Left ventricle myocardium superior (tissue), 1 donor: ENCODE measurements at regions not wholly inside any gene's neighbourhood (a gene's known extent, or its start where the extent isn't known, plus 50 kb on each side); places are given as distances from the start of the nearest gene placed in this dataset.

Experiments
- ATAC-seq: fragments of 200-7000 bp; cut with Tn5 transposase; one replicate; pipeline ENCODE4 v1.9.1; 2020; ENCODE audit warnings: mild to moderate bottlenecking, moderate library complexity
- DNase-seq: peaks from one replicate; pipeline ENCODE4 v3.0.0-alpha.2; 2020
- intact Hi-C: fragments of 100-400 bp; cut with micrococcal nuclease; formaldehyde crosslinking; loops from one replicate; pipeline ENCODE4 v1.11.0; 2022
- donor health status: DM: no; HTN: yes; CAD: no; lungs with severe emphysema.

DNA sequence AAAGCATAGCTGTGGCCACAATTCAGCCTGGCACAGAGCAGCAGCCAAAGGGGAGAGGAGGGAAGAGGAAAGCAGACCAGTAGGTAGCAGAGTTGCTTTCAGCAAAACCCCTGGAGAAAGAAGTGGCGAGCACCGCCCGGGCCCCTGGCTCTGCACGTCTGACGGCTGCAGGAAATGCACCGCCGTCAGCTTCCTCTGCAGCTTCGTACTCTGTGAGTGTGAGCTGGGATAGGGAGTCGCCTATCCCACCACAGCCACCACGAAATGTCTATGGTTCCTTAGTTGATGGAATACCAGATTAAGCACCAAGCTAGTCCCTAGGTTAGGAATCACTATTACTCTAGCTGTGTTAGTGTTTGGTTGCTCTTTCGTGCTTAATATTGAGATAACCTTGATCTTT, 79.9 kb upstream of the NAA20 start:
- ATAC-seq = peak; percentile 24
- DNase-seq = peak; percentile 59
- intact Hi-C loops = no loop called here

DNA sequence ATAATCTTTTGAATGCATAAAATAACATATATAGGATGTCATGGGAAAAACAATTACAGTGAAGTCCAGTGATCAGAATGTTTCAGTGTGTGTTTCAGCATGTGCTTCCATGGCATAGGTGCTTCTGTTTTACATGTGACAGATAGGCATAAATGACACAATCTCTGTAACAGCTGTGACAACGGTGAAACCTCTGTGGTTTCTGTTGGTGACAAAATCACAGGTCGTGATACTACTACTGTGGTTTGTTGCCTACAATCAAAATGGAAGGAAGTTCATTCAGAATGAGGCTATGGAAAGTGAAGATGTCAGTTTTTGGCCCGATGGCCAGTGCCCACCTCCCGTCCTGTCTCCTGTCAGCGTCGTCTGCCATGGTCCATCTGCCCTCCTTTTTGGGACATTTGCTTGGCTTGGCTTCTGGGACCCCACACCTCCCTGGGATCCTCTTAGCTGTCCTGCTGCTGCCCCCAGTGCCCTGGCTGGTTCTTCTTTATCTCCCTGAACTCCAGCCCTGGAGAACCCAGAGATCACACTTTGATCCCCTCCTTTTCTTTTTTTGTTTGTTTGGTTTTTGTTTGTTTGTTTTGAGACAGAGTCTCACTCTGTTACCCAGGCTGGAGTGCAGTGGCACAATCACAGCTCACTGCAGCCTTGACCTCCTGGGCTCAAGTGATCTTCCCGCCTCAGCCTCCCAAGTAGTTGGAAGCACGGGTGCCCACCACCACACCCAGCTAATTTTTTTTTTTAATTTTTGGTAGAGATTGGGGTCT, 79.3 kb upstream of the NAA20 start:
- no peak for ATAC-seq
- no peak for DNase-seq
- intact Hi-C loops = no loop called here

DNA sequence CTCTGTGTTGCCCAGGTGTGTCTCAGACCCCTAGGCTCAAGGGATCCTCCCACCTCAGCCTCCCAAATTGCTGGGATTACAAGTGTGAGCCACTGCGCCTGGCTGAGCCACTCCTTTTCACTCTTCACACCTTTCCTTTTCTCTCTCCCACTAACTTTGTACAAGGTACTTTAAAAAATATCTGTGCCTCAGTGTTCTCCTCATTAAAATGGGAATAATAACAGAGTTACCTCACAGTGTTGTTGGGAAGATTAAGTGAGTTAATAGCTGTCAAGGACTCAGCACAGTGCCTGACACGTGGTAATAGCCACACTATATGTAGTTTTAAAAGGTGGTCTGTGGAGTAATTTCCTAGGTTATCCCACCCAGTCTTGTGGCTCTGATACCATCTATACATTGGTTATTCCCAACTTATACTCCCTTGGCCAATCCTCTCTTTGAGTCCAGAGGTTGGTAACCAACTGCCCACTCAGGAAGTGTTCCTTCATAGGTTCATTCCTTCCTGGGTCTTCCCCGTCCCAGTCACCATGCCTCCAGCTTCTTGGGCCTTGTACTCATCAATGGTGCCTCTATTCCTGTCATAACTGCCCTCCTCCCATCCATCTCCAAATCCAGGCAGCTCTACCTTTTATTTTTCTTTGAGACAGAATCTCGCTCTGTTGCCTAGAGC, 78.6 kb upstream of the NAA20 start:
- no peak for DNase-seq
- intact Hi-C loops = no loop called here
- no peak for ATAC-seq

DNA sequence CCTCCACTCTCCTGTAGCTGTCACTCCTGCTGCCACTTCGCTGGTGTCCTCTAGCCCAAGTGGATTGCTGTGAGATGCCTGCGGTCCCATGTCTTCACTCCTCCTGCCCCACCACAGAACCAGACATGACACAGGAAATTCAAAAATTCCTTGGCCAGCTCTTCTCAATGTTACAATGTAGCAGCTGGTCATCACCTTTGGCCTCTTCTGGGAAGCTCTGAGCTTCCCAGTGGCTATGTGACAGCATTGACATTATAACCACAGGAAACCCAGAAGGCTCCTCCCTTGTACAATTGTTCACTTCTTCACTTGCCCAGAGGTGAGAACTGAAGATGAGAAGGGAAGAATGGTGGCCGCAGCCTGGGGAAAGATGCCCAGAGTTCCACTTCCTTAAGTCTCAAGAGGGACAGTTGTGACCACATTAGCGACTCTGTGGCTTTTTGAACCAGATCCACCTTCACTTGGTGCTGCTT, 76.1 kb upstream of the NAA20 start:
- DNase-seq (no peak), ATAC-seq (no peak)
- intact Hi-C loops = loop anchor here (10.0 kb wide), 1 partner anchor 54 kb away; no protein-coding TSS in a partner anchor

DNA sequence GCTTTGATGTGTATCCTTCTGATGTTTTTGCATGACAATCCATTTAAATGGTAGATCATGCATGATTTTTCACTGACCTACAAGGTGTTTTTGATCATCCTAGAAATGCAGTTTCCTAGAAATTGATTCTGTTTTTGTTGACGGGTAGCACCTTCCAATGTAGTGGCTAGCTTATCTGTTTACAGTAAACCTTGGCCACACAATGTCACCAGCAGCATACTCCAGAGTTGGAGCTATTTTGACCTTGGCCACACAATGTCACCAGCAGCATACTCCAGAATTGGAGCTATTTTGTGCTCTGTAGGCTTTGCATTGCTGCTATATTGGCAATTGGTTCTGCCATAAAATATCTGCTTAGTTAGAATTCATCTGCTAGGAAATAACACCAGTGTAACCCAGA, 74.6 kb upstream of the NAA20 start:
- DNase-seq (no peak), ATAC-seq (peak; percentile 21)
- intact Hi-C loops = loop anchor here (10.0 kb wide), 1 partner anchor 52 kb away; no protein-coding TSS in a partner anchor

DNA sequence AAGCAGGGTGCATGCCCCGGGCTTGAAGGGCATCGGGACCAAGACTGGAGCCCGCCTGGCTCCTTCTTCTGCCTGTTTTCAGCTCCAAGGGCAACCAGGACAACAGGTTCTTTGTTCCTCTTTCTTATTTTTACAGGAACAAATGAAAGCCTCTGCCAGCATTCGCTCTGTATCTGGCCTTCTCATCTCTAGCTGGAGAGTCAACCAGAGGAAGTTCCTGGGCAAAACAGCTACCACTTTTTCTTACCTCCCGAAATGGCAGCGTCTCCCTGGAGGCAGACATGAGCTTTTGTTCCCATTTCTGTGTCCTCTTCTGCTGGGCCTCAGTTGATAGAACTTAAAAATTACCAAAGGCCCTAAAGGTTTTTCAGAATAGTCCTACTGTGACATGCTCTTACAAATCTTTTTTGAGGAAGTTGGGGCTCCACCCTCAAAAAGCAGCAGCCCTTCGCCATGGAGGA, 74.1 kb upstream of the NAA20 start:
- intact Hi-C loops = loop anchor here (10.0 kb wide), 1 partner anchor 52 kb away; no protein-coding TSS in a partner anchor
- no peak for DNase-seq
- peak; percentile 8 for ATAC-seq

DNA sequence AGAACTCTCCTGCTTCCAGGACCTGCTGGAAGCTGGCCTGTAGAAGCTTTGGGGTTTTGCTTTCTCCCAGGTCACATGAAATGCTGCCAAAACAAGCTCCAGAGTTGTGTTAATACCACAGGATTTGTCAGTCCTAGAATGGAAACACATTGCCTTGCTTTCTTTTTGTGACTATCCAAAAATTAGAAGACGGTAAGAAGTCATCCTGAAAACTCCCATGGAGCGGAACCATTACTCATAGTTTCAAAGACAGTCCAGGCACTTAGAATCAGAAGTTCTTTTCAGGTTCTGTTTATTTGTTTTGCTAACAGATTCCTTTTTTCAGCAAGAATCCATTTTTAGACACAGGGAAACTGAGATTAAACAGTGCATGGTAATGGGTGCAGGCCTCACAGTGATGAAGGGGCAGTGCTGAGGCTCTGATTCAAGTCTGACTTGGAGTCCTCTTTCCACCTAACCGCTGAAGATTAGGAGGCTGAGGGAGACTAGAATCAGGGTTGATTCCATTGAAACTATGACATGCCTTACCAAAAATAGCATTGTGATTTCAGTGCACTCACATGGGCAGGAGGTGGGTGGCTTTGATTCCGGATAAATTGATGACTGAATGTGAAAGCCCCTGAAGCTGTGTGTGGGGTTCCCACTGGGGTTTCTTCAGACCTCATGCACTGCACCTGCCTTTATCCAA, 72.2 kb upstream of the NAA20 start:
- intact Hi-C loops = loop anchor here (10.0 kb wide), 1 partner anchor 50 kb away; no protein-coding TSS in a partner anchor
- ATAC-seq (peak; percentile 65), DNase-seq (no peak)

DNA sequence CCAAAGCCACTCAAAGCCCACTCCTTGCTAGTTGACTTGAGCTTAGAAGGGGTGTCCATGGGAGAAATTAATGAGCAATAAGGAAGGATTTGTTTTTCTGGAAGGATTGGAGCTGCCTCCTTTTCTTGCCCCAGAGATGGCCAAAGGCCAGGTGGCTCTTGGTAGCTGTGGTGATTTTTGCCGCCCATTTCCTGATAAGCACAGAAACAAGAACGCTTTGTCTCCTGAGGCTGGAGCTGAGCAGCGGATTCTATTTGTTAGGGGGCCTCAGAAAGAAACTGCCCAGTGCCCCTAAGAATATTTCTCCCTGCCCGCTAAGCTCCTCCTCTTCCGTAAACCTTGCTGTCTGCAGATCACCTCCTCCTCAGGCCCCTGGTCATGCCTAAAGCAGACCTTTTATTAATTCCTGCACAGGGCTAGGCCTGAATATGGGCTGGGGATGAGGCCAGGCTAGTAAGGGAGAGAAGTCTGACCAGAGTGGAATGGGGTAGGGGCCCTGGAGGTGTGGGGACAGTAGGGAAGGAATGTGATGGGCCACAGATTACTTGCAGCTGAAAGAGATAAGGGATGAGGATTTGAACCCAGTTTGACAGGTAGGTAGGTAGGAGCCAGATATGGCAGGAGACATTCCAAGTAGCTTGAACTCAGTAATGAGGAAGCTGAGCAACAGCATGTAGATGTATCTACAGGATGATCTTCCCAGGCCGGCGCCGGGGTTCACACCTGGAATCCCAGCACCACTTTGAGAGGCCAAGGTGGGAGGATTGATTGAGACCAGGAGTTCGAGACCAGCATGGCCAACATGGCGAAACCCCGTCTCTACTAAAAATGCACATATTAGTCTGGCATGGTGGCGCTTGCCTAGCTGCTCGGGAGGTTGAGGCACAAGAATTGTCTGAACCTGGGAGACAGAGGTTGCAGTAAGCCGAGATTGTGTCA, 71.2 kb upstream of the NAA20 start:
- peak; percentile 68 for ATAC-seq
- DNase-seq = peak; percentile 56
- intact Hi-C loops = loop anchor here (10.0 kb wide), 1 partner anchor 49 kb away; no protein-coding TSS in a partner anchor

DNA sequence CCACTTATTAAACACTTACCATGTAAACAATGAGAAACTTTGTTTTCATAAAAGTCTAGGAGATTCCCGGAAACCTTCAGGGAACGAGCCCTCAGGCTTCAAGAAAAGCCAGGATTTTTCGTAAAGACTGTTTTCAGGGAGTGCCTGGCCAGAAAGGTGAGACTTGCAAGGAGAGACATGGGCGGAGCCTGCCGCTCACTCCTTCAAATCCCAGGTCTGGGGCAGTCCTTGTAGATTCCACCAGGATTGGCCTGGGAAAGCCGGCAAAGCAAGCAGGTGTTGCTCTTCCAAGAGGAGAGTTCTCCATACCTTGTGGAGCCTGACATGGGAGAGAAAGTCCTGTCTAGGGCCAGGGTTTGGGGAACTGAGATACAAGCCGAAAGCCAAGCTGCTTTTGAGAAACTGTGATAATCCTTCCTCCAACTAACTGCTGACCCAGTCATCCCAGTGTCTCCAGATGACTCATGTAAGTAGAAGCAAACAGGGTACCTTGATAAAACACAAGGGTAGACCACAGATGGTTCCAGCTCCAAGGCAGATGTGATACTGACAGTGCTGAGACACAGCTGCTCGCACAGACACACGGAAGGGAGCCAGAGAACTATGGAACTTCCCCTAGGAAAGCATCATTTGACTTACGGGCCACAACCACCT, 69.4 kb upstream of the NAA20 start:
- no peak for DNase-seq
- intact Hi-C loops = loop anchor here (10.0 kb wide), 1 partner anchor 47 kb away; no protein-coding TSS in a partner anchor
- peak; percentile 6 for ATAC-seq

DNA sequence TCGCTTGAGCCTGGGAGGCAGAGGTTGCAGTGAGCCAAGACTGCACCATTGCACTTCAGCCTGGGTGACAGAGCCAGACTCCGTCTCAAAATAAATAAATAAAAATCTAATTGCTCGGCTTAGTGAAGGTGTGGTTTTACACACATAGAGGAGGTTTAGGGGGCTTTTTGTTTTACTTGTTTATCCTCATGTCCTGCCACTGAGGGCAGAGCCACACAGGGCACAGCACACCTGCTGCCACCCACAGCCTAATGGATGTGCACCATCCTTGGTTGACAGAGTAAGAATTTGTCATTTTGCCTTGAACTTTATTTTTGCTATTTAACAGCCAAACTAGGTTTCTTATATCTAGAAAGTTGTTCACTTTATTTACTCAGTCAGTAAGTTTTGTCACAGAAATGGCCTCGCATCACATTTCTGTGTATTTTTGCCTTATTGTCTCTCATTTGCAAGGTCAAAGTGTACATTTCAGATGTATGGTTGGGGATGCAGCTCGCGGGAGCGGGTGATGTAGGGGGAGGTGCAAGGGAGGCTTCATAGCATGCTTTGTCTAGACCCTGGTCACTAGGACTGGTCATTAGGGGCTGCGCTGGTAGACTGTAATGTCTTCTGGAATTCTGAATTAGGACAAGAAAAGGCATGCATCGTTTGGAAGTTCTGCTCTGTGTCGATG, 67.8 kb upstream of the NAA20 start:
- no peak for DNase-seq
- ATAC-seq = no peak
- intact Hi-C loops = loop anchor here (10.0 kb wide), 1 partner anchor 45 kb away; no protein-coding TSS in a partner anchor

DNA sequence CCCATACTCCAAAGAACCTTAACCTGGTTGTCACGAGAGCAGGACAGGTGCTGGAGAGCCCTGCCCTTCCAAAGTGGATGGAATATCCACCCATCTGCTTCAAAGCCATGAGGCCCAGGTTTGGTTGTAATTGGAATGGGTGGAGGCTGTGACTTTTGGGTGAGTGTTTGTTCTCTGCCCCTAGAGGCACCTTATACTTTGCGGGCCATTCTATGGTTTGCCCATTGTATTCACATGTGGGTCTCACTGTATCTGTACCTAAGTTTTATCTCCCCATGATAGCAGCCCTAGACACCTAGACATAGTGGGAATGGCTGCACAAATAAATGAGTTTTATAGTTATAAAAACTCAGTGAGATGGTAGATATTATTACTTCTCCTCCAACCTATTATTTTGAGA, 67.1 kb upstream of the NAA20 start:
- ATAC-seq (no peak), DNase-seq (no peak)
- intact Hi-C loops = no loop called here

DNA sequence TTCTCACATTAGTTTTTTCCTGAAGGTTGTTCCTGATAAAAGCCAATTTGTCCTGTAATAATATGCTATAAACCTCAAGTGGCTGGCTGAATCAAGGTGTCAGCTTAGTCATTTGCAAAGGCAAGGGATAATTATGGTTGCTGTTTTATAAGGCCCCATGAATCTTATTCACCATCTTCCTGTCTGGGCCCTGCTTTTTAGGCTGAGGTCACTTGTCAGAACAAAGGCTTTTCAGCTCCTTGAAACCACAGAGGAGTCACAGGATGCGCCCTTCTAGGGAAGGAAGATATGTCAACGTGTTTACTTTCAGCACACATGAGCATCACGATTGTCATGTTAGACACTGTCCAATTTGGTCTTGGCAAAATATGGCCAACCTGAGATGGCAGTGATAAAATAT, 64.8 kb upstream of the NAA20 start:
- intact Hi-C loops = no loop called here
- DNase-seq = no peak
- no peak for ATAC-seq

DNA sequence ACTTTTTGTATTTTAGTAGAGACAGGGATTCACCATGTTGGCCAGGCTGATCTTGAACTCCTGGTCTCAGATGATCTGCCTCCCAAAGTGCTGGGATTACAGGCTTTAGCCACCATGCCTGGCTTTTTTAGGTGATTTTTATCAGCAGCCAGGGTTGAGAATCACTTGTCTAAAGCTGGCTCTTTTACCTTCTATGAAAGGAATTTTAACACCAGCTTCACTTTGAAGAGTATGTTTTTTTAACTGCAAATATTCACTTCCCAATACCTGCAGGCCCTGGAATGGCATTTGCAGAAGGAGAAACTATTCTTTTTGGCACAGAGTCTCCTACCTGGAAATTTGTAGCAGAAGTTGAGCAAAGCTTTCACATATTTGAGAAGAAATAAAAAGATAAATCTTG, 63.6 kb upstream of the NAA20 start:
- DNase-seq = no peak
- no peak for ATAC-seq

DNA sequence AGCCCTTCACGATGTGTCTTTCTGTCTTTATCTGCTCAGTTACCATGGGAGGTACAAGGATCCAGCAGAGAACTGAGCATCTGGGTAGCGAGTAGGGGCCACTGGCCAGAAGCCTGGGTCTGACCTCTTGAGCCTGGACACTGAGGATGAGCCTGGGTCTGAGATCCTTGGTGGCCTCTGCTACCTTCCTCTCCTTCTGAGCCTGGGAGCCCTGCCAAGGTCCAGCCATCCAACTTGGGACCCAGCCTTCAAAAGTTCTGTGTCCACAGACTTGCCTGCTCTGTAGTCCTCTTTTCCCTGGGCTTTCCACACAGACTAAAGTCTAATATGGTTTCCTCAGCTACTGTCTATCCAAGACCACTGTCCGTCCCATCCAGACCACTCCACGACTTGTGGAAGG, 60.2 kb upstream of the NAA20 start:
- intact Hi-C loops = no loop called here
- DNase-seq = no peak
- ATAC-seq = no peak

More for the DNA sequence above, 63.6 kb upstream of the NAA20 start:
- intact Hi-C loops = no loop called here

DNA sequence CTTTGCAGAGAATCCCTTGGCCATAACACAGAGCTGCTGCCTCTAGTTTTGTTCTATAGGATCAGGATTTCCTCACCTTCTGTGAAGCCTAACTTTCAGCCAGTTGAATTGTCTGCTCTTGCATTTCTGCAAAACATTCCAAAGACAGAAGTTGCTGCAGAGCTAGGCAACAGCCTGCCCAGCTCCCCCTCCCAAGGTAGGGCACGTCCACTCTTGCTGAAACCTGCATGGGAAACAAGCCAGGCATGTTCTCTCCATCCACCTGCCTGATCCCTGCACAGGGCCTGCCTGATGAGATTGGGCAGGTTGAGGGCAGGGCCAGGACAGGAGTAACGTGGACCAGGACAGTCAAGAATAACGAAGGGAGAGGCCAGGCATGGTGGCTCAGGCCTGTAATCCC, 58.9 kb upstream of the NAA20 start:
- no peak for ATAC-seq
- intact Hi-C loops = no loop called here
- no peak for DNase-seq

DNA sequence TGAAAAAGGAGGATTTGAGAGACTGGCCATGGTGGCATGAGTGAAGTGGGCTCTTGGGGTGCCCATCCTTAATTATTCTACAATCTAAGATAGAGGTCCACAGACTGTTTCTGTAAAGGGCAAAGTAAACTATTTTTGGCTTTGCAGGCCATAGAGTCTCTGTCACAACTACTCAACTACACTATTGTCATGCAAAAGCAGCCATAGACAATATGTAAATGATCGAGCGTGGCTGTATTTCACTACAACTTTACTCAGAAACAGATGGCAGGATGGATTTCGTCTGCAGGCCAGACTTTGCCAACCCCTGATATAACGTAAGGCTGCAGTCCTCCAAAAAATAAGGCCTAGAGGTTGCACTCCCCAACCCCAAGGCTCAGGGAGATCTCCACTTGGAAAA, 58.2 kb upstream of the NAA20 start:
- intact Hi-C loops = no loop called here
- no peak for DNase-seq
- no peak for ATAC-seq

DNA sequence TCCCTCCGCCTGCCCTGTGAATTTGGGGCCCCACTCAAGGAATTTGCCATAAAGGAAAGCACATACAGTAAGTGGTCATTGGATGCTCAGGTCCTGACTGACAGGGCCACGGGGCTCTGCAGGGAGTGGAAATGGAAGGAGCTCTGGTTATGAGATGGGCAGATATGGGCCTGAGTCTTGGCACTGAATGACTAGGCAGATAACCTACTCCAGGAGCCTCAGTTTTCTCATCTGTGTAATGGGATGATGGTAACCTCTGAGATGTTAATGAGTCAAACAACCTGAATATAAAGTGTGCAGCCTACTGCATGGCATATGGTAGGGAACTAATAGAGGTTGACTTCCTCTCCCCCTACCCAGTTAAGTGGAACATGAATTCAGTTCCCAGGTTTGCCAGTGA, 56.4 kb upstream of the NAA20 start:
- intact Hi-C loops = no loop called here
- no peak for ATAC-seq
- DNase-seq = no peak

DNA sequence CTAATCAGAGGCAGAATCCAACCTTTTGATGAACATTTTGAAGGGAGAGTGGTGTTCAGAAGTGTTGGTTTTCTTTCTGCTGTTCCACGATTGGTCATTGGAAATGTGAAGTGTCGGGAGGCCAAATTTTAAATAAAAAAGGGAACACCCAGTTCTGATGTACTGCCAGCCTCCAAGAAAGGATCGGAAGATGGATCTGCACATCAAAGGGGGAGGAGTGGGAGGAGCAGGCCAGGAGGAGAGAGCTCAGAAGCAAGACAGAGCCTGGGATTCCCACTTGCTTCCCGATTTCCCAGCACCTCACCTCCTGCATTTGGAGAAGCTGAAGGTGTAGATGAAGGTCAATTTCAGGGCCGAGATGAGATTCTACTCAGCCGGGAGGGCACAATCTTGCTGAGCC, 55.9 kb upstream of the NAA20 start:
- intact Hi-C loops = no loop called here
- no peak for DNase-seq
- ATAC-seq = no peak
